Hepatocyte (in vitro differentiated cells): ENCODE measurements at regions not wholly inside any gene's neighbourhood (a gene's known extent, or its start where the extent isn't known, plus 50 kb on each side); places are given as distances from the start of the nearest gene placed in this dataset.

ENCODE experiments used
- EZH2 ChIP-seq: fragments of 200-600 bp; sonication (generic); IDR thresholded peaks from 2 replicates; pipeline ENCODE4 v1.6.1; 2016; ENCODE audit warnings: antibody characterized with exemption, mild to moderate bottlenecking, borderline replicate concordance
- TF ChIP-seq, protein P1 (sequence below): fragments of 200-600 bp; sonication (generic); IDR thresholded peaks from 2 replicates; pipeline ENCODE4 v1.5.1; 2016; ENCODE audit warnings: antibody characterized with exemption, mild to moderate bottlenecking; ENCODE audit not compliant: poor library complexity

DNA sequence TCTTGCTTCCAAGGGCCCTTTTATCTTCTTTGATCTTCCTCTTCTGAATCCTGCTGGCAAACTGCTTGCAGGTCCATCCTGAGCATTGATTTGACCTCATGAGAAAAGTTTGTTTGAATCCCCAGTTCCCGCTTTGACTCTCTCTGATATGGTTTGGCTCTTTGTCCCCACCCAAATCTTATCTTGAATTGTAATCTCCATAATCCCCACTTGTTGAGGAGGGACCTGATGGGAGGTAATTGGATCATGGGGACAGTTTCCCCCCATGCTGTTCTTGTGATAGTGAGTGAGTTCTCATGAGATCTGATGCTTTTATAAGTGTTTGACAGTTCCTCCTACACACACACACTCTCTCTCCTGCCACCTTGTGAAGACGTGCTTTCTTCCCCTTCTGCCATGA is 126.6 kb upstream of the ARHGAP20 start:
- no peak for TF ChIP-seq EZH2
- TF ChIP-seq, protein P1, sequence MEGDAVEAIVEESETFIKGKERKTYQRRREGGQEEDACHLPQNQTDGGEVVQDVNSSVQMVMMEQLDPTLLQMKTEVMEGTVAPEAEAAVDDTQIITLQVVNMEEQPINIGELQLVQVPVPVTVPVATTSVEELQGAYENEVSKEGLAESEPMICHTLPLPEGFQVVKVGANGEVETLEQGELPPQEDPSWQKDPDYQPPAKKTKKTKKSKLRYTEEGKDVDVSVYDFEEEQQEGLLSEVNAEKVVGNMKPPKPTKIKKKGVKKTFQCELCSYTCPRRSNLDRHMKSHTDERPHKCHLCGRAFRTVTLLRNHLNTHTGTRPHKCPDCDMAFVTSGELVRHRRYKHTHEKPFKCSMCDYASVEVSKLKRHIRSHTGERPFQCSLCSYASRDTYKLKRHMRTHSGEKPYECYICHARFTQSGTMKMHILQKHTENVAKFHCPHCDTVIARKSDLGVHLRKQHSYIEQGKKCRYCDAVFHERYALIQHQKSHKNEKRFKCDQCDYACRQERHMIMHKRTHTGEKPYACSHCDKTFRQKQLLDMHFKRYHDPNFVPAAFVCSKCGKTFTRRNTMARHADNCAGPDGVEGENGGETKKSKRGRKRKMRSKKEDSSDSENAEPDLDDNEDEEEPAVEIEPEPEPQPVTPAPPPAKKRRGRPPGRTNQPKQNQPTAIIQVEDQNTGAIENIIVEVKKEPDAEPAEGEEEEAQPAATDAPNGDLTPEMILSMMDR = no peak
